Tibial nerve (tissue), 4 donors: ENCODE measurements at regions not wholly inside any gene's neighbourhood (a gene's known extent, or its start where the extent isn't known, plus 50 kb on each side); places are given as distances from the start of the nearest gene placed in this dataset.

Source experiments
- CTCF ChIP-seq, 5 experiments: fragments of 200-600 bp in 3 of 5; fragments of 450-650 bp in 2 of 5; sonication (generic) in 3 of 5; IDR thresholded peaks; one replicate each; pipeline ENCODE4 v1.5.1; 2016 to 2019; ENCODE audit warnings: antibody characterized with exemption in 5 of 5, mild to moderate bottlenecking in 3 of 5, moderate library complexity in 2 of 5
- EP300 ChIP-seq, 2 donors: sonication (generic); formaldehyde crosslinking; IDR thresholded peaks; one replicate each; pipeline ENCODE4 v1.6.1; 2017; ENCODE audit warnings: antibody characterized with exemption in 2 of 2, mild to moderate bottlenecking in 1 of 2
- POLR2A ChIP-seq, 2 donors: fragments of 450-650 bp; IDR thresholded peaks; one replicate each; pipeline ENCODE4 v1.6.1; 2017; ENCODE audit warnings: antibody characterized with exemption in 2 of 2, mild to moderate bottlenecking in 2 of 2, moderate library complexity in 2 of 2

- TF ChIP-seq CTCF (IDR thresholded peaks at IDR 0.05): no peak
- no peak for TF ChIP-seq EP300 (IDR thresholded peaks at IDR 0.05)
- no peak for TF ChIP-seq POLR2A (IDR thresholded peaks at IDR 0.05)
Observed at GRCh38 chr7:121796381-121796780, 76.6 kb upstream of the PTPRZ1 start.
